ENCODE measurements at regions not wholly inside any gene's neighbourhood (a gene's known extent, or its start where the extent isn't known, plus 50 kb on each side); places are given as distances from the start of the nearest gene placed in this dataset.

DNA sequence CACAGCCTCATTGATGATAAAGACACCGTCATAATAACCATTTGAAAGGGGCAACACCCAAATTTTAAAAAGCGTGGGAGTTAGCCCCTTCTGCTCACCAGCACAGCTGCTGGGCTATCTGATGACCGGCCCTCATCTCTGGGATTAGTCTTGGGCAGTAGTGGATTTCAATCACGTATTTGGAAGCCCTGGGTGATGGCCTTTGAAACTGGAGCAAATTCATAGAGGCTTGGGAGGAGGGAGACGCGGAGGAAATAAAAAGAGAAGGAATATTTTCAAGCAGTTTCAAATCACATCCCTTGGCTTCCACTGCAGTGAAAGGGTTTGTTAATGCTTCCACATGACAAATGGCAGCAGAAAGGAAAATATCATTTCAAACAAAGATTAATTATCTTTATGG is 357.8 kb downstream of the ZNF516 start:
- no peak overlapping the region for H3K27ac ChIP-seq
- H3K36me3 ChIP-seq = no peaks in the 10 kb centered on the region
- intact Hi-C loops (cut with DNase I; ENCODE audit: low total_unique reads) (no loop called here), in situ Hi-C loops (cut with MboI; ENCODE audit: low sequenced_read_pairs in 4 of 4) (no loop called here)
- DNase-seq = no peak
- no peak for ATAC-seq
- H3K4me3 ChIP-seq = no peak overlapping the region
- no peaks in the 10 kb centered on the region for H3K4me1 ChIP-seq
- H3K9me3 ChIP-seq = no peaks in the 10 kb centered on the region
- no peaks in the 10 kb centered on the region for H3K27me3 ChIP-seq
- TF ChIP-seq POLR2A (IDR thresholded peaks at IDR 0.05) (no peak), CTCF (IDR thresholded peaks at IDR 0.05 in 4 of 5, conservative IDR thresholded peaks at IDR 0.05 in 1 of 5) (no peak)

GRCh38 chr18:76136701-76137100 is 358.3 kb downstream of the ZNF516 start:
- no peak overlapping the region for H3K4me3 ChIP-seq
- no peaks in the 10 kb centered on the region for H3K9me3 ChIP-seq
- no peaks in the 10 kb centered on the region for H3K4me1 ChIP-seq
- no peak for TF ChIP-seq POLR2A (IDR thresholded peaks at IDR 0.05)
- TF ChIP-seq CTCF (IDR thresholded peaks at IDR 0.05 in 4 of 5, conservative IDR thresholded peaks at IDR 0.05 in 1 of 5) = no peak
- ATAC-seq = no peak
- H3K27me3 ChIP-seq = no peaks in the 10 kb centered on the region
- DNase-seq = no peak
- in situ Hi-C loops (cut with MboI; ENCODE audit: low sequenced_read_pairs in 4 of 4) (no loop called here), intact Hi-C loops (cut with DNase I; ENCODE audit: low total_unique reads) (no loop called here)
- H3K36me3 ChIP-seq = no peaks in the 10 kb centered on the region
- H3K27ac ChIP-seq = no peak overlapping the region

DNA sequence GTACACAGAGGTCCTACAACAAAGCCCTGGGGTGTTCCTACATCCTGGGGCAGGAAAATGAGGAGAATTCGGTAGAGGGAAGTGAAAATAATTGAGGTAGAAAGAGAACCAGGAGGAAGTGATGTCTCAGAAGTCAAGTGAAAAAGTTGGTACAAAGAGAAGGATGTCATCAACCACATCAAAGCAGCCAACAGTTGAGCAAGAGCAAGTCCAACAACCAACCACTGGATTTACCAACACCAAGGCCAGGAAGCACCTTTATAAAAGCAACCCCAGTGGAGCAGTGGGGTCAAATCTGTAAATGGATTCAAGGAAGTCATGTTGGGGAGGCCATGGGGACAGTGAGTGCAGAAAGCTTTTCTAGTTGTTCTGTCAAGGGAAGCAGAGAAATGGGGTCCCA is 360.4 kb downstream of the ZNF516 start:
- TF ChIP-seq CTCF (IDR thresholded peaks at IDR 0.05 in 4 of 5, conservative IDR thresholded peaks at IDR 0.05 in 1 of 5) = no peak
- TF ChIP-seq POLR2A (IDR thresholded peaks at IDR 0.05) = no peak
- Histone ChIP-seq H3K9me3 (no peaks in the 10 kb centered on the region), H3K27ac (no peak overlapping the region), H3K27me3 (no peaks in the 10 kb centered on the region), H3K4me3 (no peak overlapping the region), H3K4me1 (no peaks in the 10 kb centered on the region), H3K36me3 (no peaks in the 10 kb centered on the region)
- DNase-seq (no peak), ATAC-seq (no peak)
- intact Hi-C loops (cut with DNase I; ENCODE audit: low total_unique reads) (no loop called here), in situ Hi-C loops (cut with MboI; ENCODE audit: low sequenced_read_pairs in 4 of 4) (no loop called here)

- TF ChIP-seq CTCF (IDR thresholded peaks at IDR 0.05 in 4 of 5, conservative IDR thresholded peaks at IDR 0.05 in 1 of 5) (no peak), POLR2A (IDR thresholded peaks at IDR 0.05) (no peak)
- Histone ChIP-seq H3K27me3 (no peaks in the 10 kb centered on the region), H3K4me3 (no peak overlapping the region), H3K9me3 (no peaks in the 10 kb centered on the region), H3K4me1 (no peaks in the 10 kb centered on the region), H3K27ac (no peak overlapping the region), H3K36me3 (no peaks in the 10 kb centered on the region)
- ATAC-seq (no peak), DNase-seq (no peak)
- in situ Hi-C loops (cut with MboI; ENCODE audit: low sequenced_read_pairs in 4 of 4) (no loop called here), intact Hi-C loops (cut with DNase I; ENCODE audit: low total_unique reads) (no loop called here)
These were observed 361.2 kb downstream of the ZNF516 start for GRCh38 chr18:76133873-76134272.

GRCh38 chr18:76131738-76132137 is 363.3 kb downstream of the ZNF516 start:
- in situ Hi-C loops (cut with MboI; ENCODE audit: low sequenced_read_pairs in 4 of 4) (no loop called here), intact Hi-C loops (cut with DNase I; ENCODE audit: low total_unique reads) (no loop called here)
- no peak for ATAC-seq
- no peak for TF ChIP-seq CTCF (IDR thresholded peaks at IDR 0.05 in 4 of 5, conservative IDR thresholded peaks at IDR 0.05 in 1 of 5)
- no peak for TF ChIP-seq POLR2A (IDR thresholded peaks at IDR 0.05)
- no peak overlapping the region for H3K4me3 ChIP-seq
- no peak for DNase-seq
- no peaks in the 10 kb centered on the region for H3K9me3 ChIP-seq
- H3K4me1 ChIP-seq = no peaks in the 10 kb centered on the region
- H3K27ac ChIP-seq = no peak overlapping the region
- H3K36me3 ChIP-seq = no peaks in the 10 kb centered on the region
- no peaks in the 10 kb centered on the region for H3K27me3 ChIP-seq
